SJCRH30 (cell line): ENCODE measurements at regions not wholly inside any gene's neighbourhood (a gene's known extent, or its start where the extent isn't known, plus 50 kb on each side); places are given as distances from the start of the nearest gene placed in this dataset.

Experiments
- DNase-seq, 2 experiments: peaks; one replicate each; pipeline ENCODE4 v3.0.0-alpha.2; 2015 to 2020
- H3K27ac ChIP-seq: fragments of 250-450 bp; sonication (Bioruptor Pico); 2 replicates; pipeline ENCODE4 v1.5.1; 2020; ENCODE audit warnings: mild to moderate bottlenecking, moderate library complexity
- H3K27me3 ChIP-seq: fragments of 250-450 bp; sonication (Bioruptor Pico); 2 replicates; pipeline ENCODE4 v1.5.1; 2020; ENCODE audit warnings: mild to moderate bottlenecking, moderate library complexity
- H3K36me3 ChIP-seq: fragments of 250-450 bp; sonication (Bioruptor Pico); 2 replicates; pipeline ENCODE4 v1.5.1; 2020; ENCODE audit warnings: mild to moderate bottlenecking, moderate library complexity
- H3K4me1 ChIP-seq: fragments of 250-450 bp; sonication (Bioruptor Pico); 2 replicates; pipeline ENCODE4 v1.5.1; 2020; ENCODE audit warnings: mild to moderate bottlenecking, moderate library complexity
- H3K4me3 ChIP-seq: fragments of 250-450 bp; sonication (Bioruptor Pico); 2 replicates; pipeline ENCODE4 v1.5.1; 2020; ENCODE audit warnings: mild to moderate bottlenecking, moderate library complexity
- H3K9me3 ChIP-seq: fragments of 250-450 bp; sonication (Bioruptor Pico); replicated peaks from 2 replicates; pipeline ENCODE4 v1.5.1; 2020; ENCODE audit warnings: mild to moderate bottlenecking, moderate library complexity

- no peak overlapping the region for H3K4me3 ChIP-seq
- H3K4me1 ChIP-seq: peaks cover 10% of the 10 kb centered on the region
- H3K36me3 ChIP-seq: no peaks in the 10 kb centered on the region
- H3K9me3 ChIP-seq: no peaks in the 10 kb centered on the region
- H3K27me3 ChIP-seq: no peaks in the 10 kb centered on the region
- no peak for DNase-seq
- H3K27ac ChIP-seq: no peak overlapping the region
Observed at GRCh38 chr20:4342609-4343008, 93.5 kb upstream of the ADRA1D start.

- no peak overlapping the region for H3K27ac ChIP-seq
- no peak overlapping the region for H3K4me3 ChIP-seq
- H3K9me3 ChIP-seq: no peaks in the 10 kb centered on the region
- no peaks in the 10 kb centered on the region for H3K36me3 ChIP-seq
- no peaks in the 10 kb centered on the region for H3K27me3 ChIP-seq
- DNase-seq: peak in 1 of 2 experiments; percentile 11
- H3K4me1 ChIP-seq: peaks cover 10% of the 10 kb centered on the region
Observed at GRCh38 chr20:4341804-4342485, 92.9 kb upstream of the ADRA1D start.

DNA sequence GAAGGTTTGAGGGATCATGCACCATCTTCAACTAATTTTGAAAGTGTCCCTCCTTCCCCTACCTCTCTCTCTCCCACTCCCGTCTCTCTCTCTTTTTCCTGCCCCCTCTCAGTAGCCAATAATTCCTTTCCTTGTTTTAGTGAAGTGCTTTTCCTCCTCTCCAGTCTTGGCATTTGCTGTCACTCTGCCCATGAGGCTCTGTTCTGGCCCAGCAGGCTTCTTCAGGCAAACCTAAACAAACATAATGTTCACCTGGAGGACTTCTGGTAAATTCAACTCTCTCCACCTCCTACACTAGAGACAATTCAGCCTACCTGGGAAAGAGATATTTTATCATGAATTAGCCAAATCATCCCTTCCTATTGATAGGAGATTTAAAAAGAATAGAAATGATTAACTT, 86.6 kb upstream of the ADRA1D start:
- H3K27ac ChIP-seq: no peak overlapping the region
- no peaks in the 10 kb centered on the region for H3K9me3 ChIP-seq
- H3K4me3 ChIP-seq: no peak overlapping the region
- DNase-seq: no peak
- no peaks in the 10 kb centered on the region for H3K4me1 ChIP-seq
- no peaks in the 10 kb centered on the region for H3K36me3 ChIP-seq
- H3K27me3 ChIP-seq: no peaks in the 10 kb centered on the region

- H3K4me3 ChIP-seq: no peak overlapping the region
- no peak overlapping the region for H3K27ac ChIP-seq
- no peaks in the 10 kb centered on the region for H3K4me1 ChIP-seq
- DNase-seq: peak in 1 of 2 experiments; percentile 12
- H3K27me3 ChIP-seq: no peaks in the 10 kb centered on the region
- H3K9me3 ChIP-seq: no peaks in the 10 kb centered on the region
- H3K36me3 ChIP-seq: no peaks in the 10 kb centered on the region
Observed at GRCh38 chr20:4332121-4332860, 83.2 kb upstream of the ADRA1D start.

GRCh38 chr20:4330011-4330410, 80.9 kb upstream of the ADRA1D start:
- 0 out of 2 replicates have a peak, but pooled peaks cover 3% of the 10 kb centered on the region for H3K9me3 ChIP-seq
- H3K4me1 ChIP-seq: no peaks in the 10 kb centered on the region
- H3K27ac ChIP-seq: no peak overlapping the region
- H3K27me3 ChIP-seq: no peaks in the 10 kb centered on the region
- no peaks in the 10 kb centered on the region for H3K36me3 ChIP-seq
- DNase-seq: no peak
- H3K4me3 ChIP-seq: no peak overlapping the region

GRCh38 chr20:4329232-4329631, 80.1 kb upstream of the ADRA1D start:
- H3K4me3 ChIP-seq: no peak overlapping the region
- 0 out of 2 replicates have a peak, but pooled peaks cover 3% of the 10 kb centered on the region for H3K9me3 ChIP-seq
- no peaks in the 10 kb centered on the region for H3K4me1 ChIP-seq
- H3K36me3 ChIP-seq: no peaks in the 10 kb centered on the region
- no peaks in the 10 kb centered on the region for H3K27me3 ChIP-seq
- no peak for DNase-seq
- no peak overlapping the region for H3K27ac ChIP-seq

DNA sequence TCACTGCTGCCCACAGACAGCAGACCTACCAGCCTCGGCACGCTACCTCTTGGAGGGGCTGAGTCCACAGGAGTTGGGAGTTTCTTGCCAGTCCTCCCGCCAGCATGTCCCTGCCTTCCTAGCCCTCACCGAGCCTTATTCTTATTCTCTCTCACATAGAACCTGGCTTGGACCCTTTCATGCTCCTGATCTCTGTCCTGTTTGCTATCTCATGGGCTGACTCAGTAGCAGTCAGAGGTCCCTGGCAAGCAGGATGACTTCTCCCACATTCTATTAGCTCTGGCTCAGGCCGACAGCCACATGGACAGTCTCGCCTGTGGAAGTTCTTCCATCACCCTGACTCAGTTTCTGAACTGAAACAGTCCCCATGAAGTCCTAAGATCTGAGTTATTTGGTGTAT, 79.5 kb upstream of the ADRA1D start:
- Histone ChIP-seq H3K27ac (no peak overlapping the region), H3K36me3 (no peaks in the 10 kb centered on the region), H3K4me3 (no peak overlapping the region), H3K27me3 (no peaks in the 10 kb centered on the region), H3K4me1 (no peaks in the 10 kb centered on the region), H3K9me3 (0 out of 2 replicates have a peak, but pooled peaks cover 3% of the 10 kb centered on the region)
- DNase-seq: no peak

GRCh38 chr20:4327956-4328355, 78.9 kb upstream of the ADRA1D start:
- Histone ChIP-seq H3K4me1 (no peaks in the 10 kb centered on the region), H3K27ac (no peak overlapping the region), H3K27me3 (no peaks in the 10 kb centered on the region), H3K36me3 (no peaks in the 10 kb centered on the region), H3K4me3 (no peak overlapping the region), H3K9me3 (0 out of 2 replicates have a peak, but pooled peaks cover 3% of the 10 kb centered on the region)
- no peak for DNase-seq

DNA sequence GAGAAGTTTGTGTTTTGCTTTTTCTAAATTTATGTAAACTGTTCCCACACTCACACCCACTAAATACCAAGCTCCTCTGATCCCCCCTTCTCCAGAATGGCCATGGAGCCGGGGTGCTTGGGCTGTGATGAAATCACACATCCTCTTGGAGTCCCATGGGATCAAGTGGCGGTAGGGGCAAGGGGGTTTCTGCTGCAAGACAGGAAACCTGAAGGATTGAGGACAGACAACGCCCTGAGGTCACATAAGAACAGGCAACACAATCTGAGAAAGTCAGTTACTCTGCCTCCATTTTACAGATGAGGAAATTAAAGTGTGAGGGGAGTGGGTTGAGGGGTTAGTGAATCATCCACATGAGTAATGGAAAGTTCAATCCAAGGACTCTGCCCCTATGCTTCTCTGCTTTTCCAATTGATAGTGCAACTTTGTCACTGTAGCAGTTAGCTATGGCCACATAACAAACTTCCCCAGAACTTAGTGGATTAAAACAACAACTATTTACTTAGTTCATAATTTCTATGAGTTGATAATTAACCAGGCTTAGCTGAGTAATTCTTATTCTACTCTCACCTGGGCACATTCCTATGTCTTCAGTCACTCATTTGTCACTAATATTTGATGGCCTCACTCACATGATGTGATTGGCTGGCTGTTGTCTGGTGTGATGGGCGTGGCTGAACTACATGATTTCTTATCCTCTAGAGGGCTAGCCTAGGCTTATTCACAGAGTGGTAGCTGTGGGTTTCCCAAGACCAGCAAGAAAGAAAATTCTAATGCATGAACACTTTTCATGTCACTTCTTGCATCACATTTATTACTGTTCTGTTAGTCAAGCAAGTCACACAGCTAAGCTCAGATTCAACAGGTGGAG, 77.3 kb upstream of the ADRA1D start:
- Histone ChIP-seq H3K27me3 (no peaks in the 10 kb centered on the region), H3K9me3 (0 out of 2 replicates have a peak, but pooled peaks cover 3% of the 10 kb centered on the region), H3K4me1 (no peaks in the 10 kb centered on the region), H3K36me3 (no peaks in the 10 kb centered on the region), H3K27ac (no peak overlapping the region), H3K4me3 (no peak overlapping the region)
- DNase-seq: no peak

DNA sequence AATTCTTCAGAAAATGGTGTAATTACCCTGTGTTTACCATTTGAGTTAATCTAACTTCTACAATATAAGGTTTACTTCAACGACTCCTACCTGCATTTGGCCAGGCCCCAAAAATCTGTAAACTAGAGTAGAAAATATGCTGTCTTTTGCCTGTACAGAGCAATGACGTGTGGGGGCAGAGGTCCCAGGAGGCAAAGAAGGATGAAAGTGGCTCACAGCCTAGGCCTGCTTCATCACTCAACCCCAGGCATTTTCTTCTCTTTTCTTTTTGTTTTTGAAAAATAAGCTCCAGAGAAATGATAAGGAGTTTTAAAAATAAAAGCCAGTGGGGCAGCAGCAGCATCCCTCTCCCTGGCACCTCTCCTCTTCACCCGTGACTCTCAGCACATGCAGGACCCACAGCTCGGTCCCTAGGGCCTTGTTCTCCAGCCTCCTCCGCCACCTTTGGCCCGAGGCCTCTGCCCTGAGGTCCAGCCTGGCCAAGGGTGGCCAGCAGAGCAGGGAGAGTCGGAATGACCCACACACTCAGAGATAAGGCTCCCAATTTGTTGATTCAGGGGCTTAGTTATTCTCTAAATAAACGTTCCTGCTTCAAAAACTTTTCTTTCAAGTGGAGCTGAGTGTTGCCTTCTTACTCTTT, 76.6 kb upstream of the ADRA1D start:
- no peak for DNase-seq
- H3K27me3 ChIP-seq: no peaks in the 10 kb centered on the region
- 0 out of 2 replicates have a peak, but pooled peaks cover 3% of the 10 kb centered on the region for H3K9me3 ChIP-seq

GRCh38 chr20:4324611-4325243, 75.6 kb upstream of the ADRA1D start:
- Histone ChIP-seq H3K9me3 (0 out of 2 replicates have a peak, but pooled peaks cover 3% of the 10 kb centered on the region), H3K27ac (no peak overlapping the region), H3K36me3 (no peaks in the 10 kb centered on the region), H3K4me3 (no peak overlapping the region), H3K27me3 (no peaks in the 10 kb centered on the region), H3K4me1 (no peaks in the 10 kb centered on the region)
- DNase-seq: no peak

More for the DNA sequence above, 76.6 kb upstream of the ADRA1D start:
- H3K27ac ChIP-seq: no peak overlapping the region
- H3K4me3 ChIP-seq: no peak overlapping the region
- no peaks in the 10 kb centered on the region for H3K4me1 ChIP-seq
- no peaks in the 10 kb centered on the region for H3K36me3 ChIP-seq

DNA sequence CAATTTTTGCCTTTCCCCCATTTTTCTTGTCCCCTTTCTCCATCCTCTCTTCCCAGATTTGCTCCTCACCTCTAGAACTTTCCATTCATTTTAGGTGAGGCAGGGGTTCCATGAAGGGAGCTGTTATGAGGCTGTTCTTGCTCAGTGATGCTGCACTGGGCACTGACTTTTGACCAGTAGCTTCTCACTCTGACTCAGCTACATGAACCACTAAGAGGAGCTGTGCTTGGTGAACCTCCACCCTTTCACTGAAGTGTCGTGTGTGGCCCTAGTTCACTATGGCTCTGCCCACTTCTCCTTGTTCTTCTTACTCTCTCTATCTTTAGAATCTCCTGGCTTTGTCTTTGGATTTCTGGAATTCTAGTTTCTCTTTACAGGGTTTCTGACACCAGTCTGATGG, 73.4 kb upstream of the ADRA1D start:
- no peak for DNase-seq
- Histone ChIP-seq H3K27ac (no peak overlapping the region), H3K27me3 (no peaks in the 10 kb centered on the region), H3K4me1 (no peaks in the 10 kb centered on the region), H3K4me3 (no peak overlapping the region), H3K9me3 (0 out of 2 replicates have a peak, but pooled peaks cover 3% of the 10 kb centered on the region), H3K36me3 (no peaks in the 10 kb centered on the region)

DNA sequence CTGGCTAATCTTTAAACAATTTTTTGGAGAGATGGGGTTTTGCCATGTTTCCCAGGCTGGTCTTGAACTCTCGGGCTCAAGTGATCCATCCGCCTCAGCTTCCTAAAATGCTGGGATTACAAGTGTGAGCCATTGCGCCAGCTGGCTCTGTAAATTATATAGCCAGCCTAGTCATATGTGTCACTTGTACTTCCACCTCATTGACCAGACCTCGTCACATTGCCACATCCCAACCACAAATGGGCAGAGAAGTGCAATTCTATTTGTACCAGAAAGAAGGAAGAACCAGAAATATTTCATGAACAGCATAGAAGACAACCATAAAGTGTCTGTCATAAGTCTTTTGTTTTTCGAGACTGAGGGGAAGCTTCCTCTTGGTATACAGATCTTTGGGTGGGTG, 71.2 kb upstream of the ADRA1D start:
- Histone ChIP-seq H3K4me3 (no peak overlapping the region), H3K9me3 (no peaks in the 10 kb centered on the region), H3K36me3 (no peaks in the 10 kb centered on the region), H3K4me1 (no peaks in the 10 kb centered on the region), H3K27ac (no peak overlapping the region), H3K27me3 (no peaks in the 10 kb centered on the region)
- DNase-seq: no peak

DNA sequence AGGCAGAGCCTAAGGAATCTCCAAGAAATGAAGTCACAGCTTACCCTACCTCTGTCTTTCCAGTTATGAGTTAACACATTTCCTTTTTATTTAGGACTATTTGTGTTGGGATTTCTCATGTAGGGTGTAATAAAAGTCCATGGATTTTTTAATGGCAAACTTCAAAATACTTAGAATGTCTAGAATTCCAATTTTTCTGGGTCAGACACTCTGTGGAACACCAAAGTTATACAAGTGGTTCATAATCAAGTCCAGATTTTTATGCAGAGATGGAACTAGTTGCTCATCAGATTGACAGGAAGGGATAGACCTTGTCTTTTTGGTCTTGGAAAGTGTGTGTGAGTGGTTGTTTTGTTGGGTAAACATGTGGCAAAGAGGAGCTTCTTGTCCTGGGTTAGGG, 69.8 kb upstream of the ADRA1D start:
- Histone ChIP-seq H3K4me1 (no peaks in the 10 kb centered on the region), H3K4me3 (no peak overlapping the region), H3K27ac (no peak overlapping the region), H3K27me3 (no peaks in the 10 kb centered on the region), H3K9me3 (no peaks in the 10 kb centered on the region), H3K36me3 (no peaks in the 10 kb centered on the region)
- DNase-seq: no peak
